NCI-H2196 treated with DMSO at 0.1 percent for 48 hours (cell line): ENCODE measurements at regions not wholly inside any gene's neighbourhood (a gene's known extent, or its start where the extent isn't known, plus 50 kb on each side); places are given as distances from the start of the nearest gene placed in this dataset.
"Not testable (repeated sequence)": the region's sequence is repeated elsewhere in the genome, so short reads cannot be mapped to it uniquely, and the experiment has no call there.

Source experiments
- DNase-seq: peaks from one replicate; lab custom pipeline; 2025; ENCODE audit not compliant: unreplicated experiment; lab: John Stamatoyannopoulos, UW

DNA sequence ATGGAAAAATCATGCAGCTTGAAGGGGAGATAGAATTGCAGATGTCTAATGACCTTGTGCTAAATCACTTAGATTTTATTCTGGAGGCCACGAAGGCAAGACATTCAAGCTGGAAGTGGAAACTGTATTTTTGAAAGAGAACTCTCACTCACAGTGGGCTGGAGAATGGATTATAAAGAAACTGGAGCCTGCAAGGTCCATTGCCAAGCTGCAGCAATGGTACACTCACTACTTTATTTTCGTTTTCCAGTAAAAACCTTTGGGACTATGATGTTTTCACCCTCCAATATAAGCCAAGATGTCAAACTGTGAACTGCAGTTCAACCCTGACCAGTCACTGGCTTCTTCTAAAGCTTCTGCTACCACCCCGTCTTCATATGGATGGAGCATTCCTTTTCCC is 62.0 kb downstream of the SKIDA1 start:
- no peak for DNase-seq

DNA sequence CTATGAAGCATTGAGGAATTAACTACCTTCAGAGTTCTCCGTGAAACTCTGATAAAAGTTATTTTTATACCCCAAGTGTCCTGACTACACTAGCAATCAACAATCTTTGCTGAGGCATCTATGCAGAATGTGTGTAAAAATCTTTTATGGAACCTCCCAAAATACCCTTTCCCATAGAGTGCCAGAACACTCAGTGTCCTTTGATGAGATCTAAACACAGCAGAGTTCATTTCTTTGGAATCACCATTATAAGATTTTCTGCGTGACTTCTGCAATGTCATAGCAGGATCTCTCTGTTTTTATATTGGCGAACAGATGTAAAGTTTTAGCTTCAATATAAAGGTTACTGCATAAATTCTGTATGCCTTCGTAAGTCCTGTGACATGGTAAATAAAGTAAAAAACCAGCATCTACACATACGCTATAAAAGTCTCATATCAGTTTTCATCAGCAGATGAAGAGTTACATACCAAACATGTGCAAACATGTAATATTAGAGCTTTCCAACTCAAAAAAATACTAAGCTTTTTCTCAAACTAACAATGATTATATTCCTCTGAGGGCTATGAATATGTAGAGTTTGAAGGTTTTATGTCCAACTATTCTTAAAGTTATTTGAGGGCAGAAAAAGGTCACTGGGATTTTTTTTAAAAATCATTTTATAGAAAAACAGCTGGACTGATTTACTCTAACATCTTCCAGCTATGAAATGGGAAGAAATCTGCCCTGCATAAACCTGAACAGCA is 67.2 kb downstream of the SKIDA1 start:
- DNase-seq: no peak

DNA sequence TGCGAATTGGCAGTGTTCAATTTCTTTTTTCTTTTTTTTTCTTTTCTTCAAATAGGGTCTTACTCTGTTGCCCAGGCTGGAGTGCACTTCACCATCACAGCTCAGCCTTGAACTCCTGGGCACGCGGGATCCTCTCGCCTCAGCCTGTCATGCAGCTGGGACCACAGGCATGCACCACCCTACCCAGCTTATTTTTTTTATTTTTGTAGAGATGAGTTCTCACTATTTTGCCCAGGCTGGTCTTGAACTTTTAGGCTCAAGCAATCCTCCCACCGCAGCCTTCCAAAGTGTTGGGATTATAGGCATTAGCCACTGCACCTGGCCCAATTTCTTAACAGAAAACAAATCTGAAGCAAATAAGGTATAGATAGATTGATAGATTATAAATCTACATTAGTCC is 69.3 kb downstream of the SKIDA1 start:
- no peak for DNase-seq

DNA sequence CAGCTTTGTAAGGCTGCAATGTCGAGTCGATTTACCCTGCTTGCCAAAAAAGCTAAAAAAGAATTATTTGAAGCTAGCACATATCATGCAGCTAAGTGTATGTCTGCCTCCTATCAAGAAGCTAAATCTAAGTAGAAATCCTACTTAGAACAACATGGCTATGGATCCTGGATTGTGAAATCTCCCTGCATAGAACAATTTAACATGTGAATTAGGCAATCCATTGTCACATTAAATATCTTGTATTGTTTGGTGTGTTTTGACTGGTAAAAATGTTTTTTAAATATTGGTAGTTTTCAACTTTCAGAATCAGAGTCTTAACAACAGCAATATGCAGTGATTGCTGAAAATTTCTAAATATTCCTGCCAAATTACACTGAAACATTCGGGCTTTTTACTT is 73.3 kb downstream of the SKIDA1 start:
- DNase-seq: no peak

DNA sequence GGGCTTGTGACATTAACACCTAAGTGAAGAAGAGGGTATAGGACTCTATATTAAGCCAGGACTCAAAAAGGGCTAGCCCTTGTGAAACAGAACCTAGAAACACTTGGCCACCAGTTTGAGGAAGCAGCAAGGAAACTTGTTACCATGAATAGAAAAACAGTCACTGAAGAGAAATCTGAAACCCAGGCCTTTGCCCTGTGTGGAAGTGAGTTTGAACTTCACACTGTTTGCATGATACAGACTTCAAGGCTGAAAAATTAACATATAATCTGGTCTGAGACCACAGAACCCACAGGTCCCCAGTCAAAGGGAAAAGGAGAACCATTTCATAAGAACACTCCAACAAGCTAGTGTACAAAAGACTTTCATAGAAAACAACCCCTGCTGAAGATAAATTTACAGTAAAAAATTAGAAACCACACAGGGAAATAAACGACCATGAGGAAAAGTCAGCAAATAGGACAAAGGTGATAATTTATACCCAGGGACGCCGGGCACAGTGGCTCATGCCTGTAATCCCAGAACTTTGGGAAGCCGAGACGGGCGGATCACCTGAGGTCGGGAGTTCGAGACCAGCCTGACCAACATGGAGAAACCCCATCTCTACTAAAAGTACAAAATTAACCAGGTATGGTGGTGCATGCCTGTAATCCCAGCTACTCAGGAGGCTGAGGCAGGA is 76.1 kb downstream of the SKIDA1 start:
- no peak for DNase-seq

DNA sequence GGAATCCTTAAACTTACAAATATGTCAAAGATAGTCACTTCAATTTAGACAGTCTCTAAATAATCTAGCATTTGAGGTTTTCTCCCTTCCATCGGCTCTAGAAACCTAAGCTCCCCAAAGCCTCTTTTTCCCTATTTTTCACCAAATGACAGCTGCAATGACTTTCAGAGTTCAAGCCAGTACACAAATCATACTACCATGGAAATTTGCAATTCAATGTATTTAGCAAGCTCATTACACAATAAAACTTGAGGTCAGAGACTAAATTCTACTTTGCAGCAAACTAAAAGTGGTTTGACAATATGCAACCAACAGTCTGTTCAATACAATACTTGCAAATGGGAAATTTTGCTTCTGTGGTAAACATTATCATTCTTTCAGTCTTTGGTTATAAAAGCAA is 80.3 kb downstream of the SKIDA1 start:
- DNase-seq: no peak

DNA sequence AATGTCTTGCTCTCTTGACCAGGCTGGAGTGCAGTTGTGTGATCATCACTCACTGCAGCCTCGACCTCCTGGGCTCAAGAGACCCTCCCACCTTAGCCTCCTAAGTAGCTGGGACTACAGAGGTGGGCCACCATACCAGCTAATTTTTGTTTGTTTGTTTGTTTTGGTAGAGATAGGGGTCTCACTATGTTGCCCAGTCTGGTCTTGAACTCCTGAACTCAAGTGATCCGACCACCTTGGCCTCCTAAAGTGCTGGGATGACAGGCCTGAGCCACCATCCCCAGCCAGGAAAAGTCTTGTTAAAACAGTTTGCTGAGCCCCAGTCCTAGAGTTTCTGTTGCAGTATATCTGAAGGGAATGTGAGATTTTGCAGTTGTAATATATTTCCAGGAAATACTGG is 83.9 kb downstream of the SKIDA1 start:
- no peak for DNase-seq

DNA sequence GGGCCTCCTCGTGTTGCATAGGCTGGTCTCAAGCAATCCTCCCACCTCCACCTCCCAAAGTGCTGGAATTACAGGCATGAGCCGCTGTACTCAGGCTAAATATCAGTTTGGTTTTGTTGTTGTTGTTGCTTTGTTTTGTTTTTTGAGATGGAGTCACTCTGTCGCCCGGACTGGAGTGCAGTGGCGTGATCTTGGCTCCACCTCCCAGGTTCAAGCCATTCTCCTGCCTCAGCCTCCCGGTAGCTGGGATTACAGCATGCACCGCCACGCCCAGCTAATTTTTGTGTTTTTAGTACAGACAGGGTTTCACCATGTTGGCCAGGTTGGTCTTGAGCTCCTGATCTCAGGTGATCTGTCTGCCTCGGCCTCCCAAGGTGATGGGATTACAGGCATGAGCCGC is 86.6 kb downstream of the SKIDA1 start:
- DNase-seq: not testable (repeated sequence)

DNA sequence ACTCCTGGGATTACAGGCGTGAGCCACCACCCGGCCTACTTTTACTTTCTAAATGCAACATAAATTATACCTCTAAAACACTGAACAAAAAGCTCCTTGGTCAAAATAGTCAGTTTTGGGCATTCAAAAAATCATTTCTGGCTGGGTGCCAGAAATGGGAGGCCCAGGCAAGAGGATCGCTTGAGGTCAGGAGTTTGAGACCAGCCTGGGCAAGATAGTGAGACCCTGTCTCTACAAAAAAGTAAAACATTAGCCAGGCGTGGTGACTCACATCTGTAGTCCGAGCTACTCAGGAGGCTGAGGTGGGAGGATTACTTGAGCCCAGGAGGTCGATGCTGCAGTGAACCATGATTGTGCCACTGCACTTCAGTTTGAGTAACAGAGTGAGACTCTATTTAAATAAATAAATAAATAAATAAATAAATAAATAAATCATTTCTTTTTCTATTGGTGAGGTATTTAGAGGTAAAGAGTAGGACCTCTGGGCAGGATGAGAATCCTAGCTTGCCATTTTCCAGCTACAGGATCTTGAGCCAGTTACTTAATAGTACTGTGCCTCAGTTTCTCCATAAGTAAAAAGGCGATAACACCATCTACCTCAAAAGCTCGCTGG is 87.6 kb downstream of the SKIDA1 start:
- DNase-seq: no peak

DNA sequence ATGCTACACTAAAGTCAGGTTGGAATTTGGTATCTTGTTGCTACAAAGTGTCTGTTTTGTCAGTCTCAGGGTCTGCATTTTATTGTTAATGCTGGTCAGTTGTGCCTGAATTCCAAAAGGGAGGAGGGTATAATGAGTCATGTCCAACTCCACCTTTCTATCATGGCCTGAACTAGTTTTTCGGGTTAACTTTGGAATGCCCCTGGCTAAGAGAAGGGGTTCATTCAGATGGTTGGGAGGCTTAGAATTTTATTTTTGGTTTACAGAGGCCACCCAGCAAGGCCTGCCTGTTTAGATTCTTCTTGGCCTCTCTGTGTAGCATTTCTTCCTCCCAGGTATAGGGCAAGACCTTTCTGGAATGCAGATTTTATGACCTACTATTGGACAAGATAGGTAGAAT is 93.2 kb downstream of the SKIDA1 start:
- no peak for DNase-seq

DNA sequence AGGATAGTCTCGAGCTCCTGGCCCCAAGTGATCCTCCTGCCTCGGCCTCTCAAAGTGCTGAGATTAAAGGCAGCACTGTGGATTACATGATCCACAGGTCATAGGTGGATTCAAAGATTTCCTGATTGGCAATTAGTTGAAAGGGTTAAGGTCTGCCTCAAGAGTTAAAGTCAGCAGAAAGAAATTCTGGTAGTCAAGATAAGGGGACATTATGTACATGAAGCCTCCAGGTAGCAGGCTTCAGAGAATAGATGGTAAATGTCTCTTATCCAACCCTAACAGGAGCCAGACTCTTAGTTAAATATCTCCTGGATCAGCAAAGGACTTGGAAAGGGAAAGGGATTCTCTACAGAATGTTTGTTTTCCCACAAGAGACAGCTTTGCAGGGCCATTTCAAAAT is 93.7 kb downstream of the SKIDA1 start:
- DNase-seq: no peak

DNA sequence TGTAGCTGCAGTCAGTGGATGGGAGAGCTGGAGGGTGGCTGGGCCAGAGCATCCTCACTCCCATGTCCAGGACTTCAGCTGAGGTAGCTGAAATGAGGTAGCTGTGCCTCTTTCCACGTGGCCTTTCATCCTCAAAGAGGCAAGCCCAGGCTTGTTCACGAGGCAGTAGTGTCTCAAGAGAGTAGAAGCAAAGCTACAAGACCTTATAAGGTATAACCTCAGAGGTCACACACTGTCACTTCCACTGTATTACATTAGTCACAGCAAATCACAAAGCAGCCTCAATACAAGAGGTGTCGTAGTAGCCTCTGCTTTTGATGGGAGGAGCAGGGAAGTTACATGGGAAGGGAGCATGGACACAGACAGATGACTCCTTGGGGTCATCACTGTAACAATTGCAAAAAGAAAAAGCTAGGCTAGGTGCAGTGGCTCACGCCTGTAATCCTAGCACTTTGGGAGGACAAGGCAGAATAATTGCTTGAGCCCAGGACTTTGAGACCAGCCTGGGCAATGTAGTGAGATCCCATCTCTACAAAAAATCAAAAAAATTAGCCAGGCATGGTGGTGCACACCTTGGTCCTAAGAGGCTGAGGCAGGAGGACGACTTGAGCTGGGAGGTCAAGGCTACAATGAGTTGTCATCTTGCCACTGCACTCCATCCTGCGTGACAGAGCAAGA is 97.5 kb downstream of the SKIDA1 start:
- DNase-seq: no peak

DNA sequence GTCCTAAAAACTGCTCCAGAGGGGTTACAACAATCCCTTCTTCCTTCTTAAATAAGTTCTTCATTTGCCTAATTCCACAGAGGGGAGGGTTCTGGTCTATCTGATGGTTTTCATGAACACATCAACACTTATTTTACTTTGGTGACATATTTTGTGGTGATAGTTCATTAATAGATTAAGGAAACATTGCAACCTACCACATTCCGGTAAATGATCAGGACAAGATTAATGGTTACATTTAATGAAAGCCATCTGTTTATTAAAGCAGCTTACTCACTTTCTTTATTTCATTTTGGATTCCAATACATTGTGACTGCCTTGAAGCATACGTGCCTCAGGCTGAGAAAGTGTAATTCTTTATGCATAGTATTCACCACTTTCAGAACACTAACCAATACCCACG is 101.0 kb downstream of the SKIDA1 start:
- DNase-seq: no peak

DNA sequence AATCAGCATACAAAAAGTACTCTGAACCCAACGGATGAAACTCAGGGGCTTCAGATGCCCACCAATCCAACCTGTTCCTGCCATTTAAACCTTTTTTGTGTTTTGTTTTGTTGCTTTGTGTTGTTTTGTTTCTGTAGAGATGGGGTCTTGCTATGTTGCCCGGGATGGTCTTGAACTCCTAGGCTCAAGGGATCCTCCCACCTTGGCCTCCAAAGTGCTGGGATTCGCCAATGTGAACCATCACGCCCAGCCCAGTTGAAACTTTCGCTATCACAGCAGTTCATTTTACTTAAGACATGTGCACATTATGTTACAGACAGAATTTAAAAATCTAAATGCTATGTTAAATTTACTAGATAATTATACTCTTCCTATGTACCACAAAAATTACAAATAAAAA is 101.6 kb downstream of the SKIDA1 start:
- no peak for DNase-seq

DNA sequence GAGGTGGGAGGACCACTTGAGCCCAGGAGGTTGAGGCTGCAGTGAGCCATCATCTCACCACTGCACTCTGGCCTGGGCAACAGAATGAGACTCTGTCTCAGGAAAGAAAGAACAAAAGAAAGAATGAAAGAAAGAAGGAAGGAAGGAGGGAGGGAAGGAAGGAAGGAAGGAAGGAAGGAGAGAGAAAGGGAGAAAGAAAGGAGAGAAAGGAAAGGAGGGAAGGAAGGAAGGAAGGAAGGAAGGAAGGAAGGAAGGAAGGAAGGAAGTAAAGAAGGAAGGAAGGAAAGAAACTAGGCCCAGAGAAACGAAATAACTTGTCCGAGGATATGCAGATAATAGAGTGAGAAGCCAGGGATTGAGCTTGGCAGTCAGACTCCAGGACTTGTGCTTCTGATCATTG is 102.1 kb downstream of the SKIDA1 start:
- no peak for DNase-seq

DNA sequence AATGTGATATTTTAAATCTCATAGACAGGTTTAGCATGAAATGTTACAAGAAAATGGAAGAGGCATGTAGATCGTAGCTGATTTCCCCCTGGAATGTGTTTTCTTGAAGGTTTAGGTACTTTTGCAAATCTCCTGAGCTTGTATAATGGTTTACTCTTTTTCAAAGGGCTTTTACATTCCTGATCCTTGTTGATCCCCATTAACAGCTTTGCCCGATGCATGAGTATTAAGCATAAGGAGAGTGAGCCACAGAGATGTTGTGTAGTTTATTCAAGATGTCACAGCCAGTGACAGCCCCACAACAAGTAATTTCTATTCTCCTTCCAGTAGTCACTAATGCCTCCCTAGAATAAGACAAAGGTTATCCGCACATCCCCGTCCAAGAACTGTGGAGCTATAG is 103.7 kb downstream of the SKIDA1 start:
- DNase-seq: no peak

DNA sequence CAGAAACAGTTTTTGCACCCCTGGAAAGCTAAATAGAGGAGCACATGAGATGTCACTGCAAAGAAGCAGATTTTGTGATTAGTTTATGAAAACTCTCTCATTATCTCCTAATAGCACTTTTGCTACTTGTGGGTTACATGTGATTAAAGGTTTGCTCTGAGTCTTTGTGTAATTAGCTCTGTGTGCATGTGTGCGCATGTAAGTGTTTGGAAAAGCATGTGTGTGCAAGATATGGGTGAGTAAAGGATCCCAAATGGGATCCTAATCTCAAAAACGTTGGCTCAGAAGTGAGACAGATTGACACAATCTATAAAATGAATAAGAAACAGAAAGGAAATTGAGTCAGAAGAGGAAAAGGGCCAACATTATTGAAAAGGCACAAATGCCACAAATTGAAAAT is 104.5 kb downstream of the SKIDA1 start:
- DNase-seq: no peak

DNA sequence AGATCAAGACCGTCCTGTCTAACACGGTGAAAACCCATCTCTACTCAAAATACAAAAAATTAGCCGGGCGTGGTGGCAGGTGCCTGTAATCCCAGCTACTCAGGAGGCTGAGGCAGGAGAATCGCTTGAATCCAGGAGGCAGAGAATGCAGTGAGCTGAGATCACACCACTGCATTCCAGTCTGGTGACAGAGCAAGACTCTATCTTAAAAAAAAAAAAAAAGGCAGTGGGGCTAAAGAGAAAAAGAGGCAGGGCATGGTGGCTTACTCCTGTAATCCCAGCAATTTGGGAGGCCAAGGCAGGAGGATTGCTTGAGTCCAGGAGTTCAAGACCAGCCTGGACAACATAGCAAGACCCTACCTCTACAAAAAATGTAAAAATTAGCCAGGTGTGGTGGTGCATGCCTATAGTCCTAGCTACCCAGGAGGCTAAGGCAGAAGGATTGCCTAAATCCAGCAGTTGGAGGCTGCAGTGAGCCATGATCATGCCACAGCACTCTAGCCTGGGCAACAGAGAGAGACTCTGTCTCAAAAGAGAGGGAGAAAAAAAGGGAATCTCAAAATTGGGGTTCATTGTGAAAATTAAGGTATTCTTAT is 106.4 kb downstream of the SKIDA1 start:
- DNase-seq: not testable (repeated sequence)

DNA sequence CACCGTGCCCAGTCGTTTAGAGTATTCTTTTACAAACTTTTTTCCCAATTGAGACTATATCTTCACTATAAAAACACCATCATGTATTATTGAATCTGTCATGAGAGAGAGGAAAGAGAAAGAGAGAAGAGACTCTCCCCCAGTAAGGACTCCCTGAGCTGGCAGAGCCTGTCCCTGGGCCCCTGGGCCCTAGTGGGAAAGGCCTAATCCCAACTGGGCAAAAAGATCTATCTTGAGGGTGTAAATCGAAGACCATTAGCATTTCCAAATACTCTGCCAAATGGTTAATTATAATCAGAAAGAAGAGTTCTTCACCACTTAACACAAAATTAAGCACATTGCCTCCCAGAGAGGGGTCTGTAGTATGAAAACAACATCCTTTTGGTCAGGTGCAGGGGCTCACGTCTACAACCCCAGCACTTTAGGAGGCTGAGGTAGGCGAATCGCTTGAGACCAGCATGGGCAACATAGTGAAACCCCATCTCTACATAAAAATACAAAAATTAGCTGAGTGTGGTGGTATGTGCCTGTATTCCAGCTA is 108.2 kb downstream of the SKIDA1 start:
- DNase-seq: no peak

DNA sequence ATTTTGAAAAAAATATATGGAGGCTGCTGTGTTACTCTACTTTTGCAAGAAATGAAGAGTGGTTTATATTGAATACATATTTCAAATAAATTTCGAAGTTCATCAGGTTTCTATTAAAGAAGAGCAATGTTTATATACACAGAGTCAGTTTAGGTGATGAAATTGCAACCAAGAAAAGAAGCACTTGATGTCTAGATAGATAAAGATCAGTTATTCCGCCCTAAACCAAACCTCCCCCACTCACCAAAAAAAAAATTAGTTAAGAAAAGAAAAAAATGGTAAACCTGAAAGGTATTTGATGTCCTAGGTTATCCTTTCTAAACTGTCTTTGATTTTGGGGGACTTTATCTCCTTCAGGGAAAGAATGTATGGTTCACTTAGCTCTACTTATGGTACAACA is 111.8 kb downstream of the SKIDA1 start:
- DNase-seq: no peak

DNA sequence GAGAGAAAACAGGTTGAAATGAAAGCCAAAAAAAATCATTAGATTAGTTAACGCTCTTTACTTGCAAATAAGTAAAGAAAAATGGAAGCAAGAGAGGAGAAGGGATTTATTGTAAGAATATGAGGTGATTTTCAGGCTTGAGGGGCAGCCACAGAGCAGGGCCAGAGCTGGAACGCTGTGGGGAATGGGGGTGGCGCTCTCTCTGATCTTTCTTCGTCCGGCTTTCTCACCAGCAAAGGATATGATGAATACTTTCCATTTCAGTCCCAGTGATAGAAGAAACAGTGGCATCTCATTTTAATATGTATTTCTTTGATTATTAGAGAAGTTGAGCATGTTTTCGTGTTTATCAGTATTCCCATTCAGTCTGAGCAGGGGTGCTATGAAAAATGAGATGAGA is 112.2 kb downstream of the SKIDA1 start:
- DNase-seq: no peak
